Loucy (cell line): ENCODE measurements at regions not wholly inside any gene's neighbourhood (a gene's known extent, or its start where the extent isn't known, plus 50 kb on each side); places are given as distances from the start of the nearest gene placed in this dataset.

ENCODE experiments used
- EZH2phosphoT487 ChIP-seq: fragments of 200-600 bp; IDR thresholded peaks from 2 replicates; pipeline ENCODE4 v1.6.1; 2018; ENCODE audit warnings: antibody characterized with exemption, mild to moderate bottlenecking, moderate library complexity, borderline replicate concordance
- TF ChIP-seq, protein P1 (sequence below): fragments of 200-600 bp; sonication (generic); conservative IDR thresholded peaks from 2 replicates; pipeline ENCODE4 v1.5.1; 2014; ENCODE audit warnings: mild to moderate bottlenecking, antibody characterized with exemption, low read length

GRCh38 chr13:33462109-33462508 lies 176.6 kb upstream of the STARD13 start:
- TF ChIP-seq, protein P1, sequence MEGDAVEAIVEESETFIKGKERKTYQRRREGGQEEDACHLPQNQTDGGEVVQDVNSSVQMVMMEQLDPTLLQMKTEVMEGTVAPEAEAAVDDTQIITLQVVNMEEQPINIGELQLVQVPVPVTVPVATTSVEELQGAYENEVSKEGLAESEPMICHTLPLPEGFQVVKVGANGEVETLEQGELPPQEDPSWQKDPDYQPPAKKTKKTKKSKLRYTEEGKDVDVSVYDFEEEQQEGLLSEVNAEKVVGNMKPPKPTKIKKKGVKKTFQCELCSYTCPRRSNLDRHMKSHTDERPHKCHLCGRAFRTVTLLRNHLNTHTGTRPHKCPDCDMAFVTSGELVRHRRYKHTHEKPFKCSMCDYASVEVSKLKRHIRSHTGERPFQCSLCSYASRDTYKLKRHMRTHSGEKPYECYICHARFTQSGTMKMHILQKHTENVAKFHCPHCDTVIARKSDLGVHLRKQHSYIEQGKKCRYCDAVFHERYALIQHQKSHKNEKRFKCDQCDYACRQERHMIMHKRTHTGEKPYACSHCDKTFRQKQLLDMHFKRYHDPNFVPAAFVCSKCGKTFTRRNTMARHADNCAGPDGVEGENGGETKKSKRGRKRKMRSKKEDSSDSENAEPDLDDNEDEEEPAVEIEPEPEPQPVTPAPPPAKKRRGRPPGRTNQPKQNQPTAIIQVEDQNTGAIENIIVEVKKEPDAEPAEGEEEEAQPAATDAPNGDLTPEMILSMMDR, result no peak
- no peak for TF ChIP-seq EZH2phosphoT487
